ENCODE measurements at regions not wholly inside any gene's neighbourhood (a gene's known extent, or its start where the extent isn't known, plus 50 kb on each side); places are given as distances from the start of the nearest gene placed in this dataset.

DNA sequence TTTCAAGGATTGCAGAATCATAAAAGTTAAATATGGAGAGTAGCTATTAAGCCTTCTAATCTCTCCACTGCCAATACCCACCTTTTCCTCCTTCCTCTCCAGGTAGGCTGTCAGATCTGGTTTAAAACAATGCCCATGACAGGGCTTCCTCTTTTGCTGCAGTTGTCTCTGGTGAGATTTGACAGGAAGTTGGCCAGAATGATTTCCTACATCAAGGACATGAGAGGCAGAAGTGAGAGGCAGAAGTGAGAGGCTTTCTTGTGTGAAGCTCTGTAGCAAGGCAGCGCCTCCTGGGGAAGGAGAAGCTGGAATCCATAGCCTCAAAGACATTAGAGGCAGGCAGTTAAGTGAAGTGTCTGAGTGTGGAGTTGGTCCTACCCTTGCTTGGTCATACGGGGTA is 385.7 kb downstream of the HRH4 start:
- TF ChIP-seq POLR2A (IDR thresholded peaks at IDR 0.05; ENCODE audit: low read depth, low read length) (no peak), POLR2AphosphoS5 (IDR thresholded peaks at IDR 0.05; ENCODE audit: low read depth, low read length) (no peak)
